Neural crest cell (in vitro differentiated cells): ENCODE measurements at regions not wholly inside any gene's neighbourhood (a gene's known extent, or its start where the extent isn't known, plus 50 kb on each side); places are given as distances from the start of the nearest gene placed in this dataset.

ENCODE experiments used
- DNase-seq: peaks from one replicate; pipeline ENCODE4 v3.0.0; 2021; ENCODE audit warnings: low read depth, mixed read lengths, low spot score
- H3K27ac Mint-ChIP-seq: one replicate; pipeline ENCODE4 v1.8.0; 2021; ENCODE audit warnings: mild to moderate bottlenecking, mixed read lengths; ENCODE audit not compliant: unreplicated experiment
- H3K27me3 Mint-ChIP-seq: 2 replicates; pipeline ENCODE4 v1.8.0; 2021; ENCODE audit warnings: low read depth, mild to moderate bottlenecking, mixed read lengths
- H3K36me3 Mint-ChIP-seq: 2 replicates; pipeline ENCODE4 v1.8.0; 2021; ENCODE audit warnings: low read depth, mild to moderate bottlenecking, mixed read lengths
- H3K4me1 Mint-ChIP-seq: 2 replicates; pipeline ENCODE4 v1.8.0; 2021; ENCODE audit warnings: mixed read lengths
- H3K4me3 Mint-ChIP-seq: one replicate; pipeline ENCODE4 v1.8.0; 2021; ENCODE audit warnings: mild to moderate bottlenecking, mixed read lengths
- H3K9me3 Mint-ChIP-seq: 2 replicates; pipeline ENCODE4 v1.8.0; 2021; ENCODE audit warnings: mixed read lengths
- CTCF ChIP-seq: fragments of 200-600 bp; sonication (generic); conservative IDR thresholded peaks from 2 replicates; pipeline ENCODE4 v1.5.0; 2021; ENCODE audit warnings: antibody characterized with exemption, mild to moderate bottlenecking

DNA sequence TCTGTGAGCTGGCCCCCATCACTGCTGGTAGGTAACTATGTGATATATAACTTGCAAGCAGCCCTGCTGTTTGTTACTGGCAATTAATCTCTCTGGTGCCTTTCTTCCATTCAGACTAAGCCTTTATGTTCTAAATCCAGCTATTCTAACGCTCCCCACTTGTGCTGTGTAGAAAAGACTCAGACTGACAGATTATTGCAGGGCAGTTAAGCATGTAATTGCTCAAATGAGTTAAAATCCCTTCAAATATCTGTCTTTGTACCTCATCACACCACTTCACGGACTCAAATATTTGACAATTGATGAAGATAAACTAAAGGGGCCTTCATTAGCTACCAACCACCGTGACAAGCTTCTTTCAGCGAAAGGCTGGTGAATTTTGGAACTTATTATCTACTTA, 416.2 kb downstream of the NR2F2 start:
- H3K4me3 Mint-ChIP-seq, result no peak overlapping the region

GRCh38 chr15:96747291-96747690, 416.8 kb downstream of the NR2F2 start:
- TF ChIP-seq CTCF, result no peak
- Mint-ChIP-seq H3K4me3 (no peak overlapping the region), H3K27ac (no peak overlapping the region), H3K36me3 (no peaks in the 10 kb centered on the region), H3K4me1 (peaks cover 30% of the 10 kb centered on the region), H3K9me3 (no peaks in the 10 kb centered on the region), H3K27me3 (peaks cover 25% of the 10 kb centered on the region)
- no peak for DNase-seq

More for the DNA sequence above, 416.2 kb downstream of the NR2F2 start:
- no peaks in the 10 kb centered on the region for H3K36me3 Mint-ChIP-seq
- no peaks in the 10 kb centered on the region for H3K9me3 Mint-ChIP-seq
- TF ChIP-seq CTCF, result no peak
- no peak for DNase-seq
- H3K4me1 Mint-ChIP-seq, result peaks cover 30% of the 10 kb centered on the region
- H3K27me3 Mint-ChIP-seq, result peaks cover 31% of the 10 kb centered on the region
- no peak overlapping the region for H3K27ac Mint-ChIP-seq

GRCh38 chr15:96750361-96750760, 419.9 kb downstream of the NR2F2 start:
- H3K36me3 Mint-ChIP-seq, result peaks cover 6% of the 10 kb centered on the region
- peak; percentile 28 for TF ChIP-seq CTCF
- no peak overlapping the region for H3K27ac Mint-ChIP-seq
- peaks cover 27% of the 10 kb centered on the region for H3K4me1 Mint-ChIP-seq
- no peak overlapping the region for H3K4me3 Mint-ChIP-seq
- DNase-seq, result no peak
- peaks cover 7% of the 10 kb centered on the region for H3K27me3 Mint-ChIP-seq
- H3K9me3 Mint-ChIP-seq, result peaks cover 7% of the 10 kb centered on the region

DNA sequence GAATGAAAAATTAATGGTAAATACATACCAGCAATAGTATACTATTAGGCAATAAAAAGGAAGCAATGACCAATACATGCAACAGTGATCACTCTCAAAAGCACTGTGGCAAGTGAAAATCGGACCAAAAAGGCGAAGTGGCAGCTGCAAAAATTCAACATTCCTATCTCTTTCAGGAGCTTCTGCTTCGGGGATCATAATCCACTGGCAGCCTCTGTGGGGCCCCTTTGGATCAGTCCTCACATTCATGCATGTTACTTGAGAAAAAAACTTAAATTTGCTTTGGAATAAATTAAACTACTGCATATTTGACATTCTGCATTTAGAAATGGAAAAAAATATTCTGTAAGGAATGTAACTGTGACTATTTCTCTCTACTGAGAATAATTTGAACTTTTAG, 425.6 kb downstream of the NR2F2 start:
- TF ChIP-seq CTCF, result no peak
- Mint-ChIP-seq H3K4me3 (no peak overlapping the region), H3K36me3 (peaks cover 12% of the 10 kb centered on the region), H3K27me3 (no peaks in the 10 kb centered on the region), H3K27ac (no peak overlapping the region), H3K9me3 (peaks cover 12% of the 10 kb centered on the region), H3K4me1 (no peaks in the 10 kb centered on the region)
- no peak for DNase-seq

DNA sequence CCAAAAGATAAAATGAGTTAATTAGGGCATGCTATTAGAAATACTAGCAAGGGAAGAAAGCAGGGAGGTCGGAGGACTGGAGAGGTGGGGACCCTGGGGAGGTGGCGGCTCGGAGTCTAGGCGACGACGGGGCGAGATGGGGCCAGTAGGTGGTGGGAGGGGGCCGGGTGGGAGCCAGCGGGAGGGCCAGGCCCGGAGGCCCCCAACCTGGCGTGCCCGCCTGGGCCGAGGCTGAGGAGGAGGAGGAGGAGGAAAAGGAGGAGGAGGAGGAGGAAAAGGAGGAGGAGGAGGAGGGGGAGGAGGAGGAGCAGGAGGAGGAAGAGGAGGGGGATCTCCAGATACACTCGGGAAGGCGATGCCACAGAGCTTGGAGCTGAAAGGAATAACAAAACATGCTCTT, 426.2 kb downstream of the NR2F2 start:
- TF ChIP-seq CTCF, result no peak
- Mint-ChIP-seq H3K27ac (no peak overlapping the region), H3K4me1 (no peaks in the 10 kb centered on the region), H3K36me3 (peaks cover 12% of the 10 kb centered on the region), H3K4me3 (no peak overlapping the region), H3K27me3 (no peaks in the 10 kb centered on the region), H3K9me3 (peaks cover 12% of the 10 kb centered on the region)
- no peak for DNase-seq

GRCh38 chr15:96762566-96762965, 432.1 kb downstream of the NR2F2 start:
- Mint-ChIP-seq H3K27ac (peak overlapping the region; percentile 79), H3K4me3 (no peak overlapping the region), H3K9me3 (peaks cover 3% of the 10 kb centered on the region), H3K27me3 (no peaks in the 10 kb centered on the region), H3K36me3 (peaks cover 3% of the 10 kb centered on the region), H3K4me1 (peaks cover 14% of the 10 kb centered on the region)
- TF ChIP-seq CTCF, result no peak
- no peak for DNase-seq
